ENCODE measurements at regions not wholly inside any gene's neighbourhood (a gene's known extent, or its start where the extent isn't known, plus 50 kb on each side); places are given as distances from the start of the nearest gene placed in this dataset.

- no peak for TF ChIP-seq ETS1 (IDR thresholded peaks at IDR 0.05)
Observed at GRCh38 chr18:34521040-34521439, 189.1 kb upstream of the DTNA start (continued).

- no peaks in the 10 kb centered on the region for H3K79me2 ChIP-seq (replicated peaks; ENCODE audit: insufficient read depth)
- Mint-ChIP-seq H3K36me3 (ENCODE audit: low read depth) (no peaks in the 10 kb centered on the region), H3K9me3 (no peaks in the 10 kb centered on the region), H3K4me1 (peaks cover 5% of the 10 kb centered on the region), H3K27me3 (ENCODE audit: insufficient read depth, low read depth, poor library complexity) (peaks cover 1% of the 10 kb centered on the region), H3K27ac (no peak overlapping the region), H3K4me3 (no peak overlapping the region)
- H3K4me2 ChIP-seq = no peak overlapping the region
- H3K4me3 ChIP-seq = no peak overlapping the region
- H3K27me3 ChIP-seq (ENCODE audit: insufficient read depth) = no peaks in the 10 kb centered on the region
- DNase-seq (ENCODE audit: low spot score) (no peak), ATAC-seq (no peak)
- no peak overlapping the region for H2AFZ ChIP-seq
- H4K20me1 ChIP-seq (replicated peaks; ENCODE audit: insufficient read depth) = no peaks in the 10 kb centered on the region
- H3F3A ChIP-seq (replicated peaks; ENCODE audit: low read depth) = no peaks in the 10 kb centered on the region
- no peaks in the 10 kb centered on the region for H3K36me3 ChIP-seq (ENCODE audit: insufficient read depth)
- H3K4me1 ChIP-seq (ENCODE audit: insufficient read depth) = no peaks in the 10 kb centered on the region; the same call in 1 of the 2 replicates
- H3K9me2 ChIP-seq (ENCODE audit: insufficient read depth) = no peaks in the 10 kb centered on the region
- no peak overlapping the region for H3K27ac ChIP-seq (ENCODE audit: low read depth)
- TF ChIP-seq POLR2AphosphoS5 (IDR thresholded peaks at IDR 0.05; ENCODE audit: low read depth) (no peak), JUNB (IDR thresholded peaks at IDR 0.05; ENCODE audit: unreplicated experiment) (no peak), STAT1 (IDR thresholded peaks at IDR 0.05; ENCODE audit: unreplicated experiment) (no peak), REST (IDR thresholded peaks at IDR 0.05; ENCODE audit: unreplicated experiment) (no peak), EZH2 (IDR thresholded peaks at IDR 0.05; ENCODE audit: low read depth, unreplicated experiment) (no peak), CREB1 (CRISPR knock-in tag; IDR thresholded peaks at IDR 0.05; ENCODE audit: low read depth) (no peak), NANOG (IDR thresholded peaks at IDR 0.05; ENCODE audit: borderline replicate concordance) (no peak), CTCF (conservative IDR thresholded peaks at IDR 0.05; ENCODE audit: low read depth in 2 of 2) (no peak), ETS1 (IDR thresholded peaks at IDR 0.05) (no peak), ZNF462 (CRISPR knock-in tag; IDR thresholded peaks at IDR 0.05) (no peak), EZH2phosphoT487 (IDR thresholded peaks at IDR 0.05; ENCODE audit: unreplicated experiment) (no peak), ZNF114 (CRISPR knock-in tag; IDR thresholded peaks at IDR 0.05) (no peak)
Observed at GRCh38 chr18:34522603-34523002, 187.5 kb upstream of the DTNA start.

Measured in GM23338 (cell line).